NB4 (cell line): ENCODE measurements at regions not wholly inside any gene's neighbourhood (a gene's known extent, or its start where the extent isn't known, plus 50 kb on each side); places are given as distances from the start of the nearest gene placed in this dataset.

ENCODE experiments used
- MAX ChIP-seq: IDR thresholded peaks from 2 replicates; pipeline ENCODE4 v1.6.1; 2011; ENCODE audit warnings: low read depth, low read length
- MYC ChIP-seq: IDR thresholded peaks from 2 replicates; pipeline ENCODE4 v1.6.1; 2011; ENCODE audit warnings: low read depth, low read length
- POLR2A ChIP-seq: IDR thresholded peaks from 2 replicates; pipeline ENCODE4 v1.6.1; 2011; ENCODE audit warnings: mild to moderate bottlenecking; ENCODE audit not compliant: insufficient read length; ENCODE audit errors: extremely low read depth
- TF ChIP-seq, protein P1 (sequence below): IDR thresholded peaks from one replicate; pipeline ENCODE4 v1.5.1; 2012; ENCODE audit warnings: low read depth, low read length

DNA sequence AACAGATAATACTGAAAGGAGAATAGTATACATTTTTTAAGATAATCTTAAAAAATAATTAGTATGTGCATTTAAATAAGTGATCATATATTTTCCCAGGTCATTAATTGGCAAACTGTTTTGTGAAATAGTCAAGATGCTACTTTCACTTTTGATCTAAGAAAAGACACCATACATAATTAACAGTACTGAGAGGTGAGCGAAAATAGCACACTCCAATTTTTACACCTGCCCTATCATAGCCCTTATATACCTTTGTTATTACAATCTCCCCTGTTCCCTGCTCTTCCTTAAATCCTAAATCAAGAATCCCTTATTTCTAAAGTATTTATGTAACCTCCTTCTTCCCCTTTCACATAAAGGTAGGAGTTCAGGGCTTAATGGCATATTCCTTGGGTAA is 500.1 kb upstream of the LRATD1 start:
- TF ChIP-seq POLR2A (no peak), MAX (no peak), MYC (no peak)
- TF ChIP-seq, protein P1, sequence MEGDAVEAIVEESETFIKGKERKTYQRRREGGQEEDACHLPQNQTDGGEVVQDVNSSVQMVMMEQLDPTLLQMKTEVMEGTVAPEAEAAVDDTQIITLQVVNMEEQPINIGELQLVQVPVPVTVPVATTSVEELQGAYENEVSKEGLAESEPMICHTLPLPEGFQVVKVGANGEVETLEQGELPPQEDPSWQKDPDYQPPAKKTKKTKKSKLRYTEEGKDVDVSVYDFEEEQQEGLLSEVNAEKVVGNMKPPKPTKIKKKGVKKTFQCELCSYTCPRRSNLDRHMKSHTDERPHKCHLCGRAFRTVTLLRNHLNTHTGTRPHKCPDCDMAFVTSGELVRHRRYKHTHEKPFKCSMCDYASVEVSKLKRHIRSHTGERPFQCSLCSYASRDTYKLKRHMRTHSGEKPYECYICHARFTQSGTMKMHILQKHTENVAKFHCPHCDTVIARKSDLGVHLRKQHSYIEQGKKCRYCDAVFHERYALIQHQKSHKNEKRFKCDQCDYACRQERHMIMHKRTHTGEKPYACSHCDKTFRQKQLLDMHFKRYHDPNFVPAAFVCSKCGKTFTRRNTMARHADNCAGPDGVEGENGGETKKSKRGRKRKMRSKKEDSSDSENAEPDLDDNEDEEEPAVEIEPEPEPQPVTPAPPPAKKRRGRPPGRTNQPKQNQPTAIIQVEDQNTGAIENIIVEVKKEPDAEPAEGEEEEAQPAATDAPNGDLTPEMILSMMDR, result no peak
